ENCODE measurements at regions not wholly inside any gene's neighbourhood (a gene's known extent, or its start where the extent isn't known, plus 50 kb on each side); places are given as distances from the start of the nearest gene placed in this dataset.
"Not testable (repeated sequence)": the region's sequence is repeated elsewhere in the genome, so short reads cannot be mapped to it uniquely, and the experiment has no call there.

GRCh38 chr6:11940532-11941166 is 71.5 kb upstream of the HIVEP1 start:
- TF ChIP-seq, protein P1, sequence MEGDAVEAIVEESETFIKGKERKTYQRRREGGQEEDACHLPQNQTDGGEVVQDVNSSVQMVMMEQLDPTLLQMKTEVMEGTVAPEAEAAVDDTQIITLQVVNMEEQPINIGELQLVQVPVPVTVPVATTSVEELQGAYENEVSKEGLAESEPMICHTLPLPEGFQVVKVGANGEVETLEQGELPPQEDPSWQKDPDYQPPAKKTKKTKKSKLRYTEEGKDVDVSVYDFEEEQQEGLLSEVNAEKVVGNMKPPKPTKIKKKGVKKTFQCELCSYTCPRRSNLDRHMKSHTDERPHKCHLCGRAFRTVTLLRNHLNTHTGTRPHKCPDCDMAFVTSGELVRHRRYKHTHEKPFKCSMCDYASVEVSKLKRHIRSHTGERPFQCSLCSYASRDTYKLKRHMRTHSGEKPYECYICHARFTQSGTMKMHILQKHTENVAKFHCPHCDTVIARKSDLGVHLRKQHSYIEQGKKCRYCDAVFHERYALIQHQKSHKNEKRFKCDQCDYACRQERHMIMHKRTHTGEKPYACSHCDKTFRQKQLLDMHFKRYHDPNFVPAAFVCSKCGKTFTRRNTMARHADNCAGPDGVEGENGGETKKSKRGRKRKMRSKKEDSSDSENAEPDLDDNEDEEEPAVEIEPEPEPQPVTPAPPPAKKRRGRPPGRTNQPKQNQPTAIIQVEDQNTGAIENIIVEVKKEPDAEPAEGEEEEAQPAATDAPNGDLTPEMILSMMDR (IDR thresholded peaks at IDR 0.05; ENCODE audit: insufficient read depth, low read length) = not testable (repeated sequence)
- not testable (repeated sequence) for TF ChIP-seq POLR2AphosphoS5 (IDR thresholded peaks at IDR 0.05; ENCODE audit: low read depth); SPI1 (IDR thresholded peaks at IDR 0.05; ENCODE audit: borderline replicate concordance, low read depth)

Measured in HL-60 (cell line).